B cell (primary cell): ENCODE measurements at regions not wholly inside any gene's neighbourhood (a gene's known extent, or its start where the extent isn't known, plus 50 kb on each side); places are given as distances from the start of the nearest gene placed in this dataset.

ENCODE experiments used
- CTCF ChIP-seq: fragments of 200-600 bp; IDR thresholded peaks from one replicate; pipeline ENCODE4 v1.8.0; 2022; ENCODE audit warnings: antibody characterized with exemption, mild to moderate bottlenecking
- EZH2 ChIP-seq: IDR thresholded peaks from 2 replicates; pipeline ENCODE4 v1.6.1; 2012; ENCODE audit warnings: borderline replicate concordance, low read depth, mild to moderate bottlenecking, moderate library complexity, low read length; ENCODE audit not compliant: insufficient read depth, poor library complexity, severe bottlenecking

GRCh38 chr4:123286903-123287466 is 109.6 kb upstream of the SPRY1 start:
- TF ChIP-seq CTCF (no peak), EZH2 (no peak)
